Heart left ventricle (tissue), 16 donors: ENCODE measurements at regions not wholly inside any gene's neighbourhood (a gene's known extent, or its start where the extent isn't known, plus 50 kb on each side); places are given as distances from the start of the nearest gene placed in this dataset.

Experiments used
- ATAC-seq, 4 donors: fragments of 200-7000 bp; cut with Tn5 transposase; one replicate each; pipeline ENCODE4 v1.9.1; 2020 to 2022; ENCODE audit warnings: moderate library complexity in 4 of 4, mild to moderate bottlenecking in 3 of 4, moderate number of reproducible peaks in 1 of 4
- DNase-seq, 5 donors: peaks; one replicate each; pipeline ENCODE4 v3.0.0-alpha.2; 2020
- H3K27ac ChIP-seq, 12 donors: fragments of 200-600 bp; sonication (generic) in 4 of 12; one replicate each; pipeline versions ENCODE4 v1.5.0 to v1.8.0; 2016 to 2022; ENCODE audit warnings: mild to moderate bottlenecking in 2 of 12
- H3K27me3 ChIP-seq, 9 donors: fragments of 200-600 bp; sonication (generic) in 2 of 9; one replicate each; pipeline versions ENCODE4 v1.5.1 to v1.8.0; 2016 to 2022; ENCODE audit warnings: mild to moderate bottlenecking in 3 of 9
- H3K36me3 ChIP-seq, 9 donors: fragments of 200-600 bp; sonication (generic) in 2 of 9; one replicate each; pipeline versions ENCODE4 v1.5.0 to v1.8.0; 2018 to 2022; ENCODE audit warnings: mild to moderate bottlenecking in 2 of 9
- H3K4me1 ChIP-seq, 12 donors: fragments of 200-600 bp; sonication (generic) in 4 of 12; one replicate each; pipeline versions ENCODE4 v1.5.0 to v1.8.0; 2016 to 2022; ENCODE audit warnings: mild to moderate bottlenecking in 3 of 12
- H3K4me3 ChIP-seq, 12 donors: fragments of 200-600 bp; sonication (generic) in 4 of 12; one replicate each; pipeline versions ENCODE4 v1.5.0 to v1.8.0; 2017 to 2022; ENCODE audit warnings: mild to moderate bottlenecking in 9 of 12, moderate library complexity in 4 of 12
- H3K9me3 ChIP-seq, 12 donors: fragments of 200-600 bp; sonication (generic) in 4 of 12; one replicate each; pipeline versions ENCODE4 v1.5.0 to v1.8.0; 2016 to 2022; ENCODE audit warnings: mild to moderate bottlenecking in 1 of 12
- CTCF ChIP-seq, 12 donors: fragments of 200-600 bp; sonication (generic) in 4 of 12; IDR thresholded peaks; one replicate each; pipeline versions ENCODE4 v1.5.0 to v1.8.0; 2018 to 2022; ENCODE audit warnings: antibody characterized with exemption in 12 of 12, mild to moderate bottlenecking in 5 of 12
- POLR2A ChIP-seq, 2 donors: fragments of 450-650 bp; IDR thresholded peaks; one replicate each; pipeline ENCODE4 v1.6.1; 2017; ENCODE audit warnings: antibody characterized with exemption in 2 of 2, mild to moderate bottlenecking in 2 of 2, moderate library complexity in 2 of 2
- WGBS, 4 donors: extraction: QIAGEN DNeasy Blood & Tissue Kit in 2 of 4; methylation state at CpG; one replicate each; pipeline versions ENCODE4 v1.1.5 to v1.1.7; 2013 to 2018; 5-methylcytosine and 5-hydroxymethylcytosine counted together
- intact Hi-C, 10 donors: fragments of 100-400 bp; cut with DNase I; formaldehyde crosslinking; loops; one replicate each; pipeline versions ENCODE4 v1.11.1 to v1.14.2; 2022
- donor health status: ischemic (EF 13 %, LVEDD 7.1; RV severe dilation, severe dysfunction).
- donor health status: healthy with polysubstance abuse.
- donor health status: DM: no; HTN: yes; CAD: no.
- donor health status: DM: no; HTN: no; CAD: no.
- donor health status: ischemic (EF 25% LVEDD 6.9; RV normal size, moderate dysfunction).
- donor health status: ischemic (EF 25% LVEDD 5.7; RV mildly dilated, moderate dysfunction).
- donor health status: healthy.
- donor health status: DM: yes; HTN: yes; CAD: no.
- donor health status: ischemic (EF 35%, LVEDD 5.7; RV mildly dilated, moderate dysfunction).
- donor health status: nonischemic (EF 11% LVEDD 7.7; RV severe dilation, severe dysfunction).
- donor health status: DM: yes; HTN: yes; CAD: no.
- donor health status: PGD.
- donor health status: ischemic (EF 29% LVEDD 5.4; RV normal size, mild dysfunction).
- donor health status: nonischemic (EF 23%, LVEDD 6.1; RV moderate dilation, normal function).

GRCh38 chr4:81521708-81522107, 50.0 kb upstream of the RASGEF1B start:
- 58 to 74% (median 66%) methylated on average over 1 of the region's 1 CpG for WGBS, 4 donors
- no peak for DNase-seq
- Histone ChIP-seq H3K4me1 (peaks cover 0 to under 1% (median 0%) of the 10 kb centered on the region in 12 donors), H3K27me3 (no peaks in the 10 kb centered on the region), H3K36me3 (no peaks in the 10 kb centered on the region), H3K27ac (no peak overlapping the region), H3K9me3 (peaks cover 0 to under 1% (median 0%) of the 10 kb centered on the region in 12 donors), H3K4me3 (no peak overlapping the region)
- intact Hi-C loops, result no loop called here
- no peak for ATAC-seq
- TF ChIP-seq CTCF (IDR thresholded peaks at IDR 0.05), result no peak
- no peak for TF ChIP-seq POLR2A (IDR thresholded peaks at IDR 0.05)
